A549 (cell line): ENCODE measurements at regions not wholly inside any gene's neighbourhood (a gene's known extent, or its start where the extent isn't known, plus 50 kb on each side); places are given as distances from the start of the nearest gene placed in this dataset.

ENCODE experiments used
- ATAC-seq, 2 experiments: fragments of 200-7000 bp in 1 of 2; fragments of >200 bp in 1 of 2; cut with Nextera tagmentation in 1 of 2; cut with Tn5 transposase in 1 of 2; 3 replicates each; pipeline versions ENCODE4 v1.8.0 to v1.9.1; 2018 to 2020; ENCODE audit warnings: mild to moderate bottlenecking in 1 of 2, moderate library complexity in 1 of 2
- CTCF ChIA-PET: fragments of 300-600 bp; sonication (Branson Sonifier 250); formaldehyde crosslinking; extraction: SDS; loops from one replicate; lab custom pipeline; 2021; ENCODE audit warnings: antibody characterized with exemption, inconsistent platforms; lab: Yijun Ruan, JAX
- POLR2A ChIA-PET: fragments of 350-600 bp; formaldehyde crosslinking; extraction: SDS; loops from one replicate; lab custom pipeline; 2021; ENCODE audit warnings: antibody characterized with exemption, inconsistent platforms; lab: Yijun Ruan, JAX
- DNase-seq, 2 experiments: peaks; one replicate each; pipeline versions ENCODE4 v3.0.0 to v3.0.0-alpha.2; 2011 to 2016; ENCODE audit warnings: low read depth in 1 of 2, low spot score in 1 of 2
- FAIRE-seq: peaks from 2 replicates; lab custom pipeline; 2011; peaks lifted over from hg19 to GRCh38; lab: Jason Lieb, UNC
- H3K27ac ChIP-seq, 2 experiments: fragments of >200 bp; sonication (Bioruptor Twin); formaldehyde crosslinking; 3 replicates each; pipeline ENCODE4 v1.5.1; 2016 to 2017
- H3K4me1 ChIP-seq: fragments of >200 bp; sonication (Bioruptor Twin); formaldehyde crosslinking; 3 replicates; pipeline ENCODE4 v1.6.1; 2016
- H3K4me2 ChIP-seq: fragments of >200 bp; sonication (Bioruptor Twin); formaldehyde crosslinking; 3 replicates; pipeline ENCODE4 v1.6.1; 2016
- H3K4me3 ChIP-seq: fragments of >200 bp; sonication (Bioruptor Twin); formaldehyde crosslinking; 3 replicates; pipeline ENCODE4 v1.5.1; 2016
- H3K9me3 ChIP-seq: fragments of >200 bp; sonication (Bioruptor Twin); formaldehyde crosslinking; 3 replicates; pipeline ENCODE4 v1.6.1; 2016
- ATOH8 ChIP-seq: fragments of 250-450 bp; sonication (Bioruptor Pico); IDR thresholded peaks from 2 replicates; pipeline ENCODE4 v1.5.0; 2020; ENCODE audit warnings: low read depth, mild to moderate bottlenecking, moderate library complexity
- BCL3 ChIP-seq: fragments of >200 bp; sonication (Bioruptor Twin); formaldehyde crosslinking; IDR thresholded peaks from 3 replicates; pipeline ENCODE4 v1.6.1; 2016
- CBX2 ChIP-seq: fragments of 200-600 bp; sonication (generic); IDR thresholded peaks from 2 replicates; pipeline ENCODE4 v1.6.1; 2016; ENCODE audit warnings: low read depth, mild to moderate bottlenecking, borderline replicate concordance
- CHD2 ChIP-seq: fragments of 150-350 bp; IDR thresholded peaks from 2 replicates; pipeline ENCODE4 v1.6.1; 2014; ENCODE audit warnings: low read length; ENCODE audit not compliant: partially characterized antibody
- CHD4 ChIP-seq: fragments of 200-600 bp; sonication (generic); IDR thresholded peaks from 2 replicates; pipeline ENCODE4 v1.6.1; 2016; ENCODE audit warnings: antibody characterized with exemption, mild to moderate bottlenecking, borderline replicate concordance
- FOSL2 ChIP-seq, 2 experiments: fragments of 450-650 bp in 1 of 2; fragments of >200 bp in 1 of 2; sonication (Bioruptor Twin) in 1 of 2; formaldehyde crosslinking; IDR thresholded peaks; 2 replicates each; pipeline versions ENCODE4 v1.5.0 to v1.6.1; 2016 to 2020; ENCODE audit warnings: mild to moderate bottlenecking in 1 of 2, moderate library complexity in 1 of 2
- HES2 ChIP-seq: fragments of >200 bp; sonication (Bioruptor Twin); formaldehyde crosslinking; IDR thresholded peaks from 2 replicates; pipeline ENCODE4 v1.6.1; 2016
- HMGXB4 ChIP-seq: fragments of 250-450 bp; sonication (Bioruptor Pico); IDR thresholded peaks from 2 replicates; pipeline ENCODE4 v1.5.0; 2021; ENCODE audit warnings: mild to moderate bottlenecking, moderate library complexity, borderline replicate concordance
- MAFK ChIP-seq: fragments of 450-650 bp; IDR thresholded peaks from 2 replicates; pipeline ENCODE4 v1.6.1; 2014; ENCODE audit not compliant: partially characterized antibody
- MAZ ChIP-seq: fragments of 150-350 bp; IDR thresholded peaks from 2 replicates; pipeline ENCODE4 v1.6.1; 2014; ENCODE audit warnings: antibody characterized with exemption, low read depth, low read length, borderline replicate concordance
- NR3C1 ChIP-seq: fragments of >200 bp; sonication (Bioruptor Twin); formaldehyde crosslinking; IDR thresholded peaks from 3 replicates; pipeline ENCODE4 v1.6.1; 2017
- PBX3 ChIP-seq: IDR thresholded peaks from 2 replicates; pipeline ENCODE4 v1.6.1; 2012
- POLR2A ChIP-seq: IDR thresholded peaks from 2 replicates; pipeline ENCODE4 v1.6.1; 2012; ENCODE audit warnings: mild to moderate bottlenecking, low read length
- POLR2AphosphoS2 ChIP-seq: conservative IDR thresholded peaks from 2 replicates; pipeline ENCODE4 v1.6.1; 2012; ENCODE audit warnings: low read length, improper control_type of control experiment, inconsistent platforms
- RCOR1 ChIP-seq: fragments of 150-350 bp; IDR thresholded peaks from 2 replicates; pipeline ENCODE4 v1.6.1; 2014; ENCODE audit warnings: antibody characterized with exemption, low read length, low read depth
- RFX5 ChIP-seq: fragments of 450-650 bp; IDR thresholded peaks from 2 replicates; pipeline ENCODE4 v1.7.1; 2014; ENCODE audit warnings: antibody characterized with exemption, mild to moderate bottlenecking, moderate library complexity
- TFCP2L1 ChIP-seq: fragments of 250-450 bp; sonication (Bioruptor Pico); IDR thresholded peaks from 2 replicates; pipeline ENCODE4 v1.5.0; 2021; ENCODE audit warnings: mild to moderate bottlenecking
- TP53 ChIP-seq: fragments of 250-450 bp; sonication (Bioruptor Pico); IDR thresholded peaks from 2 replicates; pipeline ENCODE4 v1.5.0; 2021; ENCODE audit warnings: mild to moderate bottlenecking, moderate library complexity
- USF2 ChIP-seq: fragments of 450-650 bp; IDR thresholded peaks from 2 replicates; pipeline ENCODE4 v1.6.1; 2014; ENCODE audit warnings: antibody characterized with exemption
- ZNF302 ChIP-seq: fragments of 250-450 bp; sonication (Bioruptor Pico); IDR thresholded peaks from 2 replicates; pipeline ENCODE4 v1.9.0; 2021; ENCODE audit warnings: inconsistent platforms, mild to moderate bottlenecking, moderate library complexity

GRCh38 chr12:90229407-90230170 is 521.0 kb upstream of the ATP2B1 start (continued):
- no peak for TF ChIP-seq PBX3
- TF ChIP-seq RCOR1 = no peak
- TF ChIP-seq MAFK = no peak
- no peak for TF ChIP-seq TFCP2L1 (CRISPR knock-in tag)
- TF ChIP-seq HES2 = no peak
- no peak for TF ChIP-seq CHD4
- no peak for TF ChIP-seq ATOH8 (CRISPR knock-in tag)
- TF ChIP-seq HMGXB4 = no peak
- TF ChIP-seq POLR2AphosphoS2 = no peak
- no peak for TF ChIP-seq POLR2A

- TF ChIP-seq TP53 (CRISPR knock-in tag) (no peak), ZNF302 (CRISPR knock-in tag) (no peak), RFX5 (no peak), POLR2A (no peak), FOSL2 (IDR thresholded peaks at IDR 0.05) (no peak), FOSL2 (CRISPR knock-in tag; IDR thresholded peaks at IDR 0.05) (no peak), NR3C1 (no peak), MAZ (no peak), CHD2 (no peak), USF2 (no peak), BCL3 (no peak), CBX2 (no peak)
- ChIA-PET CTCF (interaction anchor here (1.1 kb wide), 1 partner anchor 670 kb away, joined by 4 read pairs; no protein-coding TSS in a partner anchor), POLR2A (no interaction called here)
- H3K4me3 ChIP-seq = no peak overlapping the region
- ATAC-seq (no peak), DNase-seq (no peak), FAIRE-seq (no peak)
- no peak overlapping the region for H3K4me2 ChIP-seq
- H3K9me3 ChIP-seq = no peaks in the 10 kb centered on the region
- H3K27ac ChIP-seq = no peak overlapping the region
- no peaks in the 10 kb centered on the region for H3K4me1 ChIP-seq
Measured at GRCh38 chr12:90226211-90226610, 517.6 kb upstream of the ATP2B1 start.
